GM12878 (cell line): ENCODE measurements at regions not wholly inside any gene's neighbourhood (a gene's known extent, or its start where the extent isn't known, plus 50 kb on each side); places are given as distances from the start of the nearest gene placed in this dataset.

ENCODE experiments used
- ATAC-seq: fragments of 200-7000 bp; cut with Tn5 transposase; 3 replicates; pipeline ENCODE4 v1.9.1; 2020; ENCODE audit warnings: mild to moderate bottlenecking, moderate library complexity
- BruUV-seq: library from RNA; stranded (reverse); fragments of 400-500 nt; replicated peaks from 2 replicates; lab custom pipeline; 2021; lab: Mats Ljungman, UMichigan
- CTCF ChIA-PET: fragments of 300-600 bp; sonication (Branson Sonifier 250); formaldehyde crosslinking; extraction: SDS; loops from one replicate; lab custom pipeline; 2021; ENCODE audit warnings: inconsistent platforms; lab: Yijun Ruan, JAX
- POLR2A ChIA-PET: fragments of 350-600 bp; formaldehyde crosslinking; extraction: SDS; loops from one replicate; lab custom pipeline; 2021; ENCODE audit warnings: inconsistent platforms; lab: Charles Lee
- RAD21 ChIA-PET: fragments of 300-600 bp; sonication (Branson Sonifier 250); formaldehyde crosslinking; loops from one replicate; lab custom pipeline; 2023; ENCODE audit warnings: antibody characterized with exemption; ENCODE audit not compliant: unreplicated experiment; lab: Charles Lee
- SMC1A ChIA-PET: fragments of 300-600 bp; sonication (Branson Sonifier 250); formaldehyde crosslinking; loops from one replicate; lab custom pipeline; 2023; ENCODE audit not compliant: unreplicated experiment, uncharacterized antibody; lab: Charles Lee
- DNase-seq: peaks from one replicate; pipeline ENCODE4 v3.0.0-alpha.2; 2011; ENCODE audit warnings: low read depth, low spot score
- FAIRE-seq: peaks from 3 replicates; lab custom pipeline; 2011; peaks lifted over from hg19 to GRCh38; lab: Jason Lieb, UNC
- H2AFZ ChIP-seq: 2 replicates; pipeline ENCODE4 v1.6.0; 2011; ENCODE audit warnings: low read depth, low read length, control low read depth; ENCODE audit not compliant: control insufficient read depth
- H3K27ac ChIP-seq: 2 replicates; pipeline ENCODE4 v1.5.1; 2011; ENCODE audit warnings: control low read depth; ENCODE audit not compliant: control insufficient read depth, insufficient read depth
- H3K27me3 ChIP-seq, 2 experiments: replicated peaks in 1 of 2; 2 replicates each; pipeline versions ENCODE4 v1.6.0 to v1.6.1; 2011; ENCODE audit warnings: low read length in 1 of 2; ENCODE audit not compliant: control insufficient read depth in 2 of 2, insufficient read depth in 2 of 2
- H3K36me3 ChIP-seq, 2 experiments: 2 replicates each; pipeline ENCODE4 v1.5.1; 2011; ENCODE audit warnings: low read length in 1 of 2; ENCODE audit not compliant: control insufficient read depth in 2 of 2, insufficient read depth in 2 of 2
- H3K4me1 ChIP-seq: 2 replicates; pipeline ENCODE4 v1.6.1; 2011; ENCODE audit warnings: mild to moderate bottlenecking, low read length, moderate library complexity, mixed read lengths; ENCODE audit not compliant: control insufficient read depth, insufficient read depth
- H3K4me2 ChIP-seq: 2 replicates; pipeline ENCODE4 v1.6.0; 2011; ENCODE audit warnings: control low read depth; ENCODE audit not compliant: control insufficient read depth, insufficient read depth
- H3K4me3 ChIP-seq: fragments of 200-600 bp; sonication (generic); 2 replicates; pipeline ENCODE4 v1.5.1; 2016
- H3K79me2 ChIP-seq: 2 replicates; pipeline ENCODE4 v1.6.0; 2011; ENCODE audit warnings: low read length; ENCODE audit not compliant: control insufficient read depth, insufficient read depth
- H3K9ac ChIP-seq: 2 replicates; pipeline ENCODE4 v1.8.0; 2011; ENCODE audit warnings: low read length, control low read depth, mixed read lengths; ENCODE audit not compliant: control insufficient read depth, insufficient read depth
- H3K9me3 ChIP-seq: replicated peaks from 3 replicates; pipeline ENCODE4 v1.5.1; 2011; ENCODE audit warnings: mild to moderate bottlenecking, low read length; ENCODE audit not compliant: control insufficient read depth, insufficient read depth
- H4K20me1 ChIP-seq: 2 replicates; pipeline ENCODE4 v1.6.0; 2011; ENCODE audit not compliant: control insufficient read depth, insufficient read depth
- ASH2L ChIP-seq: fragments of 300-600, 200-600 bp; sonication (generic); IDR thresholded peaks from 2 replicates; pipeline ENCODE4 v1.6.1; 2017; ENCODE audit warnings: low read depth, mild to moderate bottlenecking, borderline replicate concordance
- BCL3 ChIP-seq: IDR thresholded peaks from 2 replicates; pipeline ENCODE4 v1.6.1; 2011; ENCODE audit warnings: borderline replicate concordance, low read depth, mild to moderate bottlenecking, moderate library complexity, low read length; ENCODE audit not compliant: insufficient read depth, poor library complexity, severe bottlenecking
- CBX3 ChIP-seq: fragments of 200-600 bp; sonication (generic); IDR thresholded peaks from 2 replicates; pipeline ENCODE4 v1.6.1; 2016; ENCODE audit warnings: low read depth, borderline replicate concordance
- CHD2 ChIP-seq: IDR thresholded peaks from 2 replicates; pipeline ENCODE4 v1.6.1; 2011; ENCODE audit warnings: low read depth, low read length, improper control_type of control experiment, borderline replicate concordance
- CREM ChIP-seq: IDR thresholded peaks from 2 replicates; pipeline ENCODE4 v1.6.1; 2014; ENCODE audit warnings: antibody characterized with exemption, low read depth
- E4F1 ChIP-seq: fragments of 450-650 bp; IDR thresholded peaks from 2 replicates; pipeline ENCODE4 v1.6.1; 2018; ENCODE audit warnings: borderline replicate concordance, mild to moderate bottlenecking; ENCODE audit not compliant: partially characterized antibody
- FOXK2 ChIP-seq: fragments of 450-650 bp; IDR thresholded peaks from 2 replicates; pipeline ENCODE4 v1.6.1; 2017; ENCODE audit warnings: mild to moderate bottlenecking, moderate library complexity
- HDGF ChIP-seq: fragments of 450-650 bp; IDR thresholded peaks from 2 replicates; pipeline ENCODE4 v1.6.1; 2016; ENCODE audit warnings: antibody characterized with exemption
- HSF1 ChIP-seq: fragments of 150-350 bp; IDR thresholded peaks from 2 replicates; pipeline ENCODE4 v1.6.1; 2014; ENCODE audit warnings: mild to moderate bottlenecking, low read depth, low read length
- MXI1 ChIP-seq: fragments of 150-350 bp; IDR thresholded peaks from 2 replicates; pipeline ENCODE4 v1.6.1; 2011; ENCODE audit warnings: low read depth, mild to moderate bottlenecking, inconsistent platforms, low read length, improper control_type of control experiment
- PAX8 ChIP-seq: fragments of 450-650 bp; IDR thresholded peaks from 2 replicates; pipeline ENCODE4 v1.6.1; 2017; ENCODE audit warnings: mild to moderate bottlenecking, moderate library complexity
- RB1 ChIP-seq: fragments of 450-650 bp; formaldehyde crosslinking; IDR thresholded peaks from 2 replicates; pipeline ENCODE4 v1.6.1; 2017; ENCODE audit warnings: mild to moderate bottlenecking, borderline replicate concordance
- RCOR1 ChIP-seq: conservative IDR thresholded peaks from 2 replicates; pipeline ENCODE4 v1.6.1; 2012; ENCODE audit warnings: low read depth, low read length, improper control_type of control experiment
- SMC3 ChIP-seq: IDR thresholded peaks from 2 replicates; pipeline ENCODE4 v1.6.1; 2011; ENCODE audit warnings: low read length, improper control_type of control experiment, borderline replicate concordance
- SUZ12 ChIP-seq: fragments of 200-600 bp; sonication (generic); IDR thresholded peaks from one replicate; pipeline ENCODE4 v1.6.1; 2018; ENCODE audit warnings: antibody characterized with exemption, mild to moderate bottlenecking; ENCODE audit not compliant: unreplicated experiment
- TARDBP ChIP-seq: IDR thresholded peaks from 2 replicates; pipeline ENCODE4 v1.6.1; 2016; ENCODE audit warnings: borderline replicate concordance
- ZBED1 ChIP-seq: IDR thresholded peaks from 2 replicates; pipeline ENCODE4 v1.6.1; 2016; ENCODE audit warnings: borderline replicate concordance
- WGBS: methylation state at CpG from one replicate; pipeline ENCODE4 v1.1.6; 2016; ENCODE audit warnings: low lambda C conversion rate; ENCODE audit not compliant: insufficient replicate concordance, insufficient coverage; ENCODE audit errors: missing lambda C conversion rate; 5-methylcytosine and 5-hydroxymethylcytosine counted together
- in situ Hi-C: fragments of 300-500 bp; cut with MboI; formaldehyde crosslinking; loops from 9 replicates; pipeline ENCODE4 v1.14.3; 2018; ENCODE audit warnings: mixed read lengths
- intact Hi-C: fragments of 100-400 bp; cut with micrococcal nuclease; formaldehyde crosslinking; loops from one replicate; pipeline ENCODE4 v1.14.2; 2022; ENCODE audit not compliant: unreplicated experiment
- TF ChIP-seq, protein P1 (sequence below): IDR thresholded peaks from 2 replicates; pipeline ENCODE4 v1.6.1; 2012; ENCODE audit warnings: mild to moderate bottlenecking, low read depth, low read length

DNA sequence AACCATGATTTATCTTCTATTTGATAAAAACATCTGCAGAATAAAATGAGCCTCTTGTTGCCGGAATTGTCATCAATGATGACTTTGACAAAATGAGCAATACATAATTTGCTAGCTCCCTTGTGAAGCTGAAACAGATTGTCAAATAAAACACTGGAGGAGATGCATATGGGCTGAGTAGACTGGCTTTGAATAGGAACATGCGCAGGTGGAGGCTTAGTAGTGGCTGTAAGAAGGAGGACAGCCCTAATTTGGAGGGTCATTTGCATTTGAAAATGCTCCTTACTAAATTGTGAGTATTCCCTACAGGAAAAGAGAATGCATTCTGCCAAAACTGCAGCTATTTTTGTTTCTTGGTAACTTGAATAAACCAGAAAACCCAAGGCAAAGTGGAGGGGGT, 329.1 kb downstream of the PPARGC1A start:
- Histone ChIP-seq H3K36me3 (no peaks in the 10 kb centered on the region), H3K27ac (no peak overlapping the region), H3K4me2 (no peak overlapping the region), H3K4me1 (no peaks in the 10 kb centered on the region), H3K4me3 (no peak overlapping the region), H3K79me2 (no peaks in the 10 kb centered on the region), H2AFZ (no peak overlapping the region), H3K9me3 (no peaks in the 10 kb centered on the region), H3K27me3 (no peaks in the 10 kb centered on the region), H3K9ac (no peak overlapping the region), H4K20me1 (no peaks in the 10 kb centered on the region)
- RAD21 ChIA-PET, result no interaction called here
- intact Hi-C loops, result no loop called here
- POLR2A ChIA-PET, result no interaction called here
- WGBS, result 70% methylated on average over 2 of the region's 2 CpGs
- DNase-seq, result no peak
- in situ Hi-C loops, result no loop called here
- no TSS peak for BruUV-seq
- ATAC-seq, result no peak
- SMC1A ChIA-PET, result interaction anchor here (0.7 kb wide), 1 partner anchor 116 kb away, joined by 3 read pairs; no protein-coding TSS in a partner anchor
- FAIRE-seq, result no peak
- CTCF ChIA-PET, result interaction anchor here (1.2 kb wide), 1 partner anchor 17 kb away, joined by 5 read pairs; no protein-coding TSS in a partner anchor
- no peak for TF ChIP-seq ZBED1
- TF ChIP-seq CREM, result no peak
- no peak for TF ChIP-seq PAX8
- TF ChIP-seq CBX3, result no peak
- no peak for TF ChIP-seq TARDBP
- TF ChIP-seq FOXK2, result no peak
- TF ChIP-seq RB1, result no peak
- TF ChIP-seq BCL3, result no peak
- no peak for TF ChIP-seq ASH2L
- TF ChIP-seq SUZ12, result no peak
- TF ChIP-seq MXI1, result no peak
- TF ChIP-seq RCOR1, result no peak
- TF ChIP-seq, protein P1, sequence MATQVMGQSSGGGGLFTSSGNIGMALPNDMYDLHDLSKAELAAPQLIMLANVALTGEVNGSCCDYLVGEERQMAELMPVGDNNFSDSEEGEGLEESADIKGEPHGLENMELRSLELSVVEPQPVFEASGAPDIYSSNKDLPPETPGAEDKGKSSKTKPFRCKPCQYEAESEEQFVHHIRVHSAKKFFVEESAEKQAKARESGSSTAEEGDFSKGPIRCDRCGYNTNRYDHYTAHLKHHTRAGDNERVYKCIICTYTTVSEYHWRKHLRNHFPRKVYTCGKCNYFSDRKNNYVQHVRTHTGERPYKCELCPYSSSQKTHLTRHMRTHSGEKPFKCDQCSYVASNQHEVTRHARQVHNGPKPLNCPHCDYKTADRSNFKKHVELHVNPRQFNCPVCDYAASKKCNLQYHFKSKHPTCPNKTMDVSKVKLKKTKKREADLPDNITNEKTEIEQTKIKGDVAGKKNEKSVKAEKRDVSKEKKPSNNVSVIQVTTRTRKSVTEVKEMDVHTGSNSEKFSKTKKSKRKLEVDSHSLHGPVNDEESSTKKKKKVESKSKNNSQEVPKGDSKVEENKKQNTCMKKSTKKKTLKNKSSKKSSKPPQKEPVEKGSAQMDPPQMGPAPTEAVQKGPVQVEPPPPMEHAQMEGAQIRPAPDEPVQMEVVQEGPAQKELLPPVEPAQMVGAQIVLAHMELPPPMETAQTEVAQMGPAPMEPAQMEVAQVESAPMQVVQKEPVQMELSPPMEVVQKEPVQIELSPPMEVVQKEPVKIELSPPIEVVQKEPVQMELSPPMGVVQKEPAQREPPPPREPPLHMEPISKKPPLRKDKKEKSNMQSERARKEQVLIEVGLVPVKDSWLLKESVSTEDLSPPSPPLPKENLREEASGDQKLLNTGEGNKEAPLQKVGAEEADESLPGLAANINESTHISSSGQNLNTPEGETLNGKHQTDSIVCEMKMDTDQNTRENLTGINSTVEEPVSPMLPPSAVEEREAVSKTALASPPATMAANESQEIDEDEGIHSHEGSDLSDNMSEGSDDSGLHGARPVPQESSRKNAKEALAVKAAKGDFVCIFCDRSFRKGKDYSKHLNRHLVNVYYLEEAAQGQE, result no peak
- no peak for TF ChIP-seq HSF1
- no peak for TF ChIP-seq HDGF
- no peak for TF ChIP-seq SMC3
- no peak for TF ChIP-seq CHD2
- no peak for TF ChIP-seq E4F1
